ENCODE measurements at regions not wholly inside any gene's neighbourhood (a gene's known extent, or its start where the extent isn't known, plus 50 kb on each side); places are given as distances from the start of the nearest gene placed in this dataset.

- DNase-seq (ENCODE audit: low read depth in 4 of 4, low spot score in 3 of 4): no peak
Observed at GRCh38 chr1:163406772-163407171, 85.0 kb downstream of the NUF2 start.

- no peak for DNase-seq (ENCODE audit: low read depth in 4 of 4, low spot score in 3 of 4)
Observed at GRCh38 chr1:163408262-163408661, 86.5 kb downstream of the NUF2 start.

GRCh38 chr1:163410073-163410999 is 88.6 kb downstream of the NUF2 start:
- DNase-seq (ENCODE audit: low read depth in 4 of 4, low spot score in 3 of 4): peak; percentile 60 to 78 (median 71)

GRCh38 chr1:163412221-163412620 is 90.5 kb downstream of the NUF2 start:
- no peak for DNase-seq (ENCODE audit: low read depth in 4 of 4, low spot score in 3 of 4)

GRCh38 chr1:163414778-163415177 is 93.0 kb downstream of the NUF2 start:
- no peak for DNase-seq (ENCODE audit: low read depth in 4 of 4, low spot score in 3 of 4)

GRCh38 chr1:163421701-163422100 is 99.9 kb downstream of the NUF2 start:
- no peak for DNase-seq (ENCODE audit: low read depth in 4 of 4, low spot score in 3 of 4)

- no peak for DNase-seq (ENCODE audit: low read depth in 4 of 4, low spot score in 3 of 4)
Observed at GRCh38 chr1:163422738-163423404, 101.1 kb downstream of the NUF2 start.

- DNase-seq (ENCODE audit: low read depth in 4 of 4, low spot score in 3 of 4): no peak
Observed at GRCh38 chr1:163426505-163427251, 104.9 kb downstream of the NUF2 start.

- no peak for DNase-seq (ENCODE audit: low read depth in 4 of 4, low spot score in 3 of 4)
Observed at GRCh38 chr1:163427279-163427678, 105.5 kb downstream of the NUF2 start.

- DNase-seq (ENCODE audit: low read depth in 4 of 4, low spot score in 3 of 4): no peak
Observed at GRCh38 chr1:163436140-163436812, 114.5 kb downstream of the NUF2 start.

GRCh38 chr1:163439471-163439870 is 117.7 kb downstream of the NUF2 start:
- no peak for DNase-seq (ENCODE audit: low read depth in 4 of 4, low spot score in 3 of 4)

- no peak for DNase-seq (ENCODE audit: low read depth in 4 of 4, low spot score in 3 of 4)
Observed at GRCh38 chr1:163440090-163440489, 118.3 kb downstream of the NUF2 start.

- DNase-seq (ENCODE audit: low read depth in 4 of 4, low spot score in 3 of 4): no peak
Observed at GRCh38 chr1:163442231-163442879, 120.6 kb downstream of the NUF2 start.

GRCh38 chr1:163442895-163443294 is 121.1 kb downstream of the NUF2 start:
- no peak for DNase-seq (ENCODE audit: low read depth in 4 of 4, low spot score in 3 of 4)

- DNase-seq (ENCODE audit: low read depth in 4 of 4, low spot score in 3 of 4): no peak
Observed at GRCh38 chr1:163443863-163444262, 122.1 kb downstream of the NUF2 start.

- DNase-seq (ENCODE audit: low read depth in 4 of 4, low spot score in 3 of 4): no peak
Observed at GRCh38 chr1:163444665-163445064, 122.9 kb downstream of the NUF2 start.

GRCh38 chr1:163450986-163451385 is 129.2 kb downstream of the NUF2 start:
- no peak for DNase-seq (ENCODE audit: low read depth in 4 of 4, low spot score in 3 of 4)

- DNase-seq (ENCODE audit: low read depth in 4 of 4, low spot score in 3 of 4): no peak
Observed at GRCh38 chr1:163459539-163459938, 137.8 kb downstream of the NUF2 start.

GRCh38 chr1:163467289-163467688 is 145.5 kb downstream of the NUF2 start:
- no peak for DNase-seq (ENCODE audit: low read depth in 4 of 4, low spot score in 3 of 4)
